ENCODE measurements at regions not wholly inside any gene's neighbourhood (a gene's known extent, or its start where the extent isn't known, plus 50 kb on each side); places are given as distances from the start of the nearest gene placed in this dataset.

- TF ChIP-seq POLR2A (IDR thresholded peaks at IDR 0.05; ENCODE audit: low read depth, low read length) = no peak
- no peak for TF ChIP-seq CTCF (IDR thresholded peaks at IDR 0.05; ENCODE audit: extremely low read depth in 1 of 2, insufficient read depth in 1 of 2, low read depth in 1 of 2, low read length in 2 of 2)
- TF ChIP-seq MAX (IDR thresholded peaks at IDR 0.05; ENCODE audit: insufficient read depth, insufficient read length) = no peak
Measured at GRCh38 chr4:111650674-111651086, 494.6 kb upstream of the FAM241A start.

All from endothelial cell of umbilical vein (primary cell).